Vagina (tissue), 2 donors: ENCODE measurements at regions not wholly inside any gene's neighbourhood (a gene's known extent, or its start where the extent isn't known, plus 50 kb on each side); places are given as distances from the start of the nearest gene placed in this dataset.

Experiments used
- DNase-seq, 2 donors: peaks; one replicate each; pipeline ENCODE4 v3.0.0-alpha.2; 2017; ENCODE audit errors: extremely low spot score in 2 of 2
- H3K27ac ChIP-seq: fragments of 200-600 bp; sonication (generic); one replicate; pipeline ENCODE4 v1.5.1; 2019
- H3K27me3 ChIP-seq: fragments of 200-600 bp; sonication (generic); one replicate; pipeline ENCODE4 v1.5.1; 2019
- H3K36me3 ChIP-seq, 2 donors: fragments of 200-600 bp; sonication (generic); one replicate each; pipeline ENCODE4 v1.5.1; 2017 to 2019
- H3K4me1 ChIP-seq: fragments of 200-600 bp; sonication (generic); one replicate; pipeline ENCODE4 v1.5.1; 2019
- H3K4me3 ChIP-seq, 2 donors: fragments of 200-600 bp; sonication (generic); 1 replicate in 1 of 2; 2 replicates in 1 of 2; pipeline ENCODE4 v1.5.1; 2016 to 2019
- H3K9me3 ChIP-seq: fragments of 200-600 bp; sonication (generic); one replicate; pipeline ENCODE4 v1.5.1; 2019
- CTCF ChIP-seq, 3 experiments: fragments of 450-650 bp in 2 of 3; fragments of 200-600 bp in 1 of 3; sonication (generic) in 1 of 3; IDR thresholded peaks; one replicate each; pipeline ENCODE4 v1.5.1; 2017 to 2019; ENCODE audit warnings: antibody characterized with exemption in 3 of 3, mild to moderate bottlenecking in 2 of 3, moderate library complexity in 2 of 3
- POLR2A ChIP-seq, 2 donors: fragments of 450-650 bp; IDR thresholded peaks; one replicate each; pipeline ENCODE4 v1.6.1; 2017; ENCODE audit warnings: antibody characterized with exemption in 2 of 2, mild to moderate bottlenecking in 2 of 2, moderate library complexity in 2 of 2
- POLR2AphosphoS5 ChIP-seq, 2 donors: sonication (generic); formaldehyde crosslinking; IDR thresholded peaks; one replicate each; pipeline ENCODE4 v1.9.0; 2017; ENCODE audit warnings: antibody characterized with exemption in 2 of 2, mild to moderate bottlenecking in 2 of 2, low read depth in 1 of 2; ENCODE audit not compliant: insufficient read depth in 1 of 2
- intact Hi-C: fragments of 100-400 bp; cut with DNase I; formaldehyde crosslinking; loops from one replicate; pipeline ENCODE4 v1.15.1; 2023

GRCh38 chr5:74402553-74402952 is 238.0 kb downstream of the ENC1 start:
- Histone ChIP-seq H3K36me3 (no peaks in the 10 kb centered on the region), H3K9me3 (no peaks in the 10 kb centered on the region), H3K4me3 (no peak overlapping the region), H3K27ac (no peak overlapping the region), H3K4me1 (no peaks in the 10 kb centered on the region), H3K27me3 (no peaks in the 10 kb centered on the region)
- intact Hi-C loops: no loop called here
- TF ChIP-seq POLR2A (IDR thresholded peaks at IDR 0.05) (no peak), POLR2AphosphoS5 (IDR thresholded peaks at IDR 0.05; ENCODE audit: insufficient read depth in 1 of 2, low read depth in 1 of 2) (no peak), CTCF (IDR thresholded peaks at IDR 0.05) (no peak)
- DNase-seq: no peak

GRCh38 chr5:74401946-74402320 is 238.6 kb downstream of the ENC1 start:
- H3K4me3 ChIP-seq: no peak overlapping the region
- H3K27ac ChIP-seq: no peak overlapping the region
- no peaks in the 10 kb centered on the region for H3K36me3 ChIP-seq
- intact Hi-C loops: no loop called here
- H3K27me3 ChIP-seq: no peaks in the 10 kb centered on the region
- DNase-seq: no peak
- no peaks in the 10 kb centered on the region for H3K9me3 ChIP-seq
- H3K4me1 ChIP-seq: no peaks in the 10 kb centered on the region
- no peak for TF ChIP-seq POLR2A (IDR thresholded peaks at IDR 0.05)
- TF ChIP-seq POLR2AphosphoS5 (IDR thresholded peaks at IDR 0.05; ENCODE audit: insufficient read depth in 1 of 2, low read depth in 1 of 2): no peak
- no peak for TF ChIP-seq CTCF (IDR thresholded peaks at IDR 0.05)

- H3K27ac ChIP-seq: no peak overlapping the region
- no peak for DNase-seq
- H3K36me3 ChIP-seq: no peaks in the 10 kb centered on the region
- intact Hi-C loops: no loop called here
- no peaks in the 10 kb centered on the region for H3K4me1 ChIP-seq
- H3K4me3 ChIP-seq: no peak overlapping the region
- TF ChIP-seq POLR2A (IDR thresholded peaks at IDR 0.05) (no peak), POLR2AphosphoS5 (IDR thresholded peaks at IDR 0.05; ENCODE audit: insufficient read depth in 1 of 2, low read depth in 1 of 2) (no peak), CTCF (IDR thresholded peaks at IDR 0.05) (no peak)
- no peaks in the 10 kb centered on the region for H3K27me3 ChIP-seq
- H3K9me3 ChIP-seq: no peaks in the 10 kb centered on the region
Measured at GRCh38 chr5:74401281-74401945, 239.1 kb downstream of the ENC1 start.

- intact Hi-C loops: no loop called here
- no peaks in the 10 kb centered on the region for H3K4me1 ChIP-seq
- H3K27ac ChIP-seq: no peak overlapping the region
Measured at GRCh38 chr5:74400067-74400466, 240.5 kb downstream of the ENC1 start.

More at GRCh38 chr5:74400067-74400466, 240.5 kb downstream of the ENC1 start:
- Histone ChIP-seq H3K9me3 (no peaks in the 10 kb centered on the region), H3K4me3 (no peak overlapping the region), H3K36me3 (no peaks in the 10 kb centered on the region), H3K27me3 (no peaks in the 10 kb centered on the region)
- DNase-seq: no peak
- no peak for TF ChIP-seq POLR2A (IDR thresholded peaks at IDR 0.05)
- TF ChIP-seq CTCF (IDR thresholded peaks at IDR 0.05): no peak
- TF ChIP-seq POLR2AphosphoS5 (IDR thresholded peaks at IDR 0.05; ENCODE audit: insufficient read depth in 1 of 2, low read depth in 1 of 2): no peak
